Mucosa of rectum (tissue), 2 donors: ENCODE measurements at regions not wholly inside any gene's neighbourhood (a gene's known extent, or its start where the extent isn't known, plus 50 kb on each side); places are given as distances from the start of the nearest gene placed in this dataset.

ENCODE experiments used
- H3K27ac ChIP-seq, 2 donors: one replicate each; pipeline ENCODE4 v1.7.0; 2013; ENCODE audit warnings: inconsistent platforms in 2 of 2, low read depth in 2 of 2, low read length in 2 of 2
- H3K27me3 ChIP-seq, 2 donors: one replicate each; pipeline ENCODE4 v1.7.0; 2013; ENCODE audit warnings: low read length in 2 of 2; ENCODE audit not compliant: control insufficient read depth in 2 of 2, insufficient read depth in 2 of 2
- H3K36me3 ChIP-seq, 2 donors: one replicate each; pipeline ENCODE4 v1.7.0; 2013; ENCODE audit warnings: low read length in 2 of 2; ENCODE audit not compliant: control insufficient read depth in 2 of 2, insufficient read depth in 2 of 2
- H3K4me1 ChIP-seq, 2 donors: one replicate each; pipeline ENCODE4 v1.7.0; 2013; ENCODE audit warnings: low read length in 2 of 2, mild to moderate bottlenecking in 1 of 2; ENCODE audit not compliant: control insufficient read depth in 2 of 2, insufficient read depth in 2 of 2
- H3K4me3 ChIP-seq, 2 donors: one replicate each; pipeline ENCODE4 v1.7.0; 2013; ENCODE audit warnings: low read length in 2 of 2
- H3K9ac ChIP-seq, 2 donors: one replicate each; pipeline ENCODE4 v1.7.0; 2013; ENCODE audit warnings: low read length in 2 of 2, low read depth in 1 of 2, mild to moderate bottlenecking in 1 of 2
- H3K9me3 ChIP-seq, 2 donors: one replicate each; pipeline ENCODE4 v1.7.0; 2013; ENCODE audit warnings: low read length in 2 of 2; ENCODE audit not compliant: control insufficient read depth in 2 of 2
- donor health status: healthy.
- donor health status: Normal muscosa, but diverticular disease.

- no peaks in the 10 kb centered on the region for H3K36me3 ChIP-seq
- no peaks in the 10 kb centered on the region for H3K9me3 ChIP-seq
- H3K27me3 ChIP-seq = no peaks in the 10 kb centered on the region
- H3K27ac ChIP-seq = no peak overlapping the region
- peaks cover 3 to 13% of the 10 kb centered on the region in 2 donors for H3K4me1 ChIP-seq
- H3K9ac ChIP-seq = no peak overlapping the region
- H3K4me3 ChIP-seq = no peak overlapping the region
Observed at GRCh38 chr14:23828616-23829015, 125.0 kb upstream of the DHRS4 start.

GRCh38 chr14:23829736-23830471 is 123.7 kb upstream of the DHRS4 start:
- H3K4me1 ChIP-seq = peaks cover 3 to 13% of the 10 kb centered on the region in 2 donors
- no peaks in the 10 kb centered on the region for H3K27me3 ChIP-seq
- H3K9me3 ChIP-seq = no peaks in the 10 kb centered on the region
- H3K27ac ChIP-seq = no peak overlapping the region
- no peak overlapping the region for H3K4me3 ChIP-seq
- H3K9ac ChIP-seq = no peak overlapping the region
- H3K36me3 ChIP-seq = no peaks in the 10 kb centered on the region

DNA sequence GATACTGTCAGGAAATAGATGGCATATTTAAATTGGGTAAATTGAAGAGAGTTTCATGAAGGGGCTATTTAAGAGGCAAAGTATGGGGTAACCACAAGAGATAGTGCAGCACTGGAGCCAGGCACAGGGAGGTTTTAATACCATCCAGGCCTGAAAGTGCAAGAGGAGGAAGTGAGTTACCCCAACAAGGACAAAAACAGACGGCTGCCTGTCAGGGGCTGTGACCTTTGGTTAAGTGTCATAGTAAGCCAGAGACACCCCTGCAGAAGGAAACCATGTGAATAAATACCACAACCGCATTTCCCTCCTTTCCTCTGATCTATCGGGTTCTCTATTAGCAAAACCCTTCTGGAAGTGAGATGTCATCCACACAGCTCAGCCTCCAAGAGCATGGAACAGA is 122.0 kb upstream of the DHRS4 start:
- Histone ChIP-seq H3K4me3 (no peak overlapping the region), H3K27ac (no peak overlapping the region), H3K36me3 (no peaks in the 10 kb centered on the region), H3K9ac (no peak overlapping the region), H3K27me3 (no peaks in the 10 kb centered on the region), H3K4me1 (peaks cover 3 to 13% of the 10 kb centered on the region in 2 donors), H3K9me3 (no peaks in the 10 kb centered on the region)

GRCh38 chr14:23861666-23862065 is 91.9 kb upstream of the DHRS4 start:
- no peaks in the 10 kb centered on the region for H3K36me3 ChIP-seq
- no peaks in the 10 kb centered on the region for H3K4me1 ChIP-seq
- no peak overlapping the region for H3K9ac ChIP-seq
- no peak overlapping the region for H3K4me3 ChIP-seq
- no peaks in the 10 kb centered on the region for H3K27me3 ChIP-seq
- no peak overlapping the region for H3K27ac ChIP-seq
- H3K9me3 ChIP-seq = no peaks in the 10 kb centered on the region

DNA sequence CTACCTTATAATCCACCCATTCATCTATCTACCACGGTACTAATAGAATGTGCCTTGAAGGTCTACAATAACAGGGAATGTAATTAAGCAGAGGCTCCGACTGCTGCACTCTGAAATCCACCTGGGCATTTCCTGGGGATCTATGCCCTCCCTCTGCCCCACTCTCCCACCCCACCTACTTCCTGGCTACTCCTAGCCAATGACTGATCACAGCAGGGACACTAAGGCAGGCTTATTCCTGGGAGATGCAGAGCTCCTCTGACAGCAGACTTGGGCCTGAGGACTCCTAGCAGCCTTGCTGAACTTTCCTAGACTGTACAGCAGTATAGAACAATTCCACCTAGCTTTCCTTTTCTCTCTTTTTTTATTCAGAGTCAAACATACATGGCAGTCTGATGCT is 91.1 kb upstream of the DHRS4 start:
- Histone ChIP-seq H3K9ac (no peak overlapping the region), H3K4me3 (no peak overlapping the region), H3K27ac (no peak overlapping the region), H3K9me3 (no peaks in the 10 kb centered on the region), H3K36me3 (no peaks in the 10 kb centered on the region), H3K4me1 (no peaks in the 10 kb centered on the region), H3K27me3 (no peaks in the 10 kb centered on the region)

DNA sequence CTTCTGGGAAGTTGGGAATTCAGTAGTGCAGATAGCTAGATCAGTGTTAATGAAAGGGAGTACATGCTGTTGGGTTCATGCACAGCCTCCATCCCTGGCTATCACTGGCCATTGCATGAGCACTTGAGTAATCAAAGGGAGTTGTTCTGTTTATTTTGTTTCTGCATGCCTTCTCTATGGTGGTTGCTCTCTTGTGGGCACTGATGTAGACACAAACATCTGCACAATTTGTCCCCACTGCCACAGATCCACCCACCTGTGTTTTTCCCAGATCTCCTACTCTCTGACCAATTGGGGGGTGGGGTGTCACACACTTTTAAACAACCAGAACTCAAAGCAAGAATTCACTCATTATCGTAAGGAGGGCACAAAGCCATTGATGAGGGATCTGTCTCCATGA is 89.7 kb upstream of the DHRS4 start:
- no peaks in the 10 kb centered on the region for H3K27me3 ChIP-seq
- no peak overlapping the region for H3K9ac ChIP-seq
- H3K4me3 ChIP-seq = no peak overlapping the region
- H3K9me3 ChIP-seq = no peaks in the 10 kb centered on the region
- no peak overlapping the region for H3K27ac ChIP-seq
- H3K36me3 ChIP-seq = no peaks in the 10 kb centered on the region
- H3K4me1 ChIP-seq = no peaks in the 10 kb centered on the region

DNA sequence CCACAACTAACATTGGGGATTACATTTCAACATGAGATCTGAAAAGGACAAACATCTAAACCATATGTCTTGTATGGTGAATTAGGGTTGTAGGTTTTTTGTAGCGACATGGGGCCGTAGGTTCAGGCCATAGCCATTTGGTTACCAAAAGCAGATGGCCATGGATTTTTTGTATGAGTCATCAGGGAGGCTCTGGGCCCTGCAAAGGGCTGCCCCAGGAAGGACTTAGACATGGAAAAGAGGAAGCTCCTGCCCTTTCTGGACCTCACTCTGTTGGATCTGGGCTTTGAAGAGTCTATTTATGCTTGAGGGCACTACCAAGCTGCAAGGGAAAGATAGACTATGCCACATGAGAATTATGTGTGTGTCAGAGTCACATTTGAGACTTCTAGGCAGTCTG is 89.3 kb upstream of the DHRS4 start:
- H3K27ac ChIP-seq = no peak overlapping the region
- H3K9ac ChIP-seq = no peak overlapping the region
- no peaks in the 10 kb centered on the region for H3K9me3 ChIP-seq
- no peaks in the 10 kb centered on the region for H3K27me3 ChIP-seq
- no peaks in the 10 kb centered on the region for H3K36me3 ChIP-seq
- H3K4me3 ChIP-seq = no peak overlapping the region
- H3K4me1 ChIP-seq = no peaks in the 10 kb centered on the region

DNA sequence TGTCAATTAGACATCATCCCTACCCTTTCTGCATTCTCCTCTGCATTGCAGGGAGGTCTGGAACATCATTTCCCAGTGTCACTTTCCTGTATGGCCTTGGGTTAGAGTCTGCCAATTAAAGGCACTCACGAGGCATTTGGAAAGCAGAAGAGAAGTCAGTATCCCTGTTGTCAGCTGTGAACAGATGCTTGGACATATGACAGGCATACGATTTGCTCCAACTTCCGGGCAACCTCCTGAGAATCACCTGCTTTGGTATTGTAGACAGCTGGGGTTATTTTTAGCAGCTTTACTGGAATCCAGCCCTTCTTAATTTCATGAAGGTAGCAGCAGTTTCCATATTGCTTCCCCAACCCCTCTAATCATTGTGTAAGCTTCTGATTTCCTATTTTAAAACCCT is 88.7 kb upstream of the DHRS4 start:
- Histone ChIP-seq H3K36me3 (no peaks in the 10 kb centered on the region), H3K27me3 (no peaks in the 10 kb centered on the region), H3K27ac (no peak overlapping the region), H3K4me1 (no peaks in the 10 kb centered on the region), H3K9ac (no peak overlapping the region), H3K4me3 (no peak overlapping the region), H3K9me3 (no peaks in the 10 kb centered on the region)

GRCh38 chr14:23865502-23865901 is 88.1 kb upstream of the DHRS4 start:
- no peak overlapping the region for H3K27ac ChIP-seq
- H3K4me1 ChIP-seq = no peaks in the 10 kb centered on the region
- H3K36me3 ChIP-seq = no peaks in the 10 kb centered on the region
- no peak overlapping the region for H3K4me3 ChIP-seq
- H3K9ac ChIP-seq = no peak overlapping the region
- no peaks in the 10 kb centered on the region for H3K27me3 ChIP-seq
- no peaks in the 10 kb centered on the region for H3K9me3 ChIP-seq

DNA sequence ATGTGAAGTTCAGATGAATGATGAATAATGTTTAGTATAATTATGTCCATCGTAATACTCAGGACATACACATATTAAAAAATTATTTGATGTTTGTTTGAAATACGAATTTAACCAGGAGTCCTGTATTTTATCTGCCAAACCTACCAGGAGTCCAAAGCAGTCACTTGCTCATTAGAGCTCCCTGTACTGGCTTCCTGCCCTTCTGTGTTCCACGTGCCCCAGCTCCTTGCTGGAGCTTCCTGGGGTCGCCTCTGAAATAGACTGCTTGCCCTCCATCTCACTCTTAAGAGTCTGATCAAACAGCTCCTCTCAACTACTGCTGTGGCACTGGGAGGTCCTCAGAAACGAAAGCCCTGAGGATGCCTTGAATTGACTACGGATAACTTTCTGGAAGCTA is 87.3 kb upstream of the DHRS4 start:
- H3K4me3 ChIP-seq = no peak overlapping the region
- H3K36me3 ChIP-seq = no peaks in the 10 kb centered on the region
- H3K27ac ChIP-seq = no peak overlapping the region
- H3K4me1 ChIP-seq = no peaks in the 10 kb centered on the region
- H3K9me3 ChIP-seq = no peaks in the 10 kb centered on the region
- no peaks in the 10 kb centered on the region for H3K27me3 ChIP-seq
- H3K9ac ChIP-seq = no peak overlapping the region
